ENCODE measurements at regions not wholly inside any gene's neighbourhood (a gene's known extent, or its start where the extent isn't known, plus 50 kb on each side); places are given as distances from the start of the nearest gene placed in this dataset.
"Not testable (repeated sequence)": the region's sequence is repeated elsewhere in the genome, so short reads cannot be mapped to it uniquely, and the experiment has no call there.

GRCh38 chr13:60679131-60679530 lies 282.1 kb downstream of the TDRD3 start:
- Histone ChIP-seq H3K4me1 (no peaks in the 10 kb centered on the region), H3K27ac (no peak overlapping the region), H3K9me3 (no peaks in the 10 kb centered on the region), H3K4me3 (no peak overlapping the region), H3K36me3 (no peaks in the 10 kb centered on the region), H3K27me3 (no peaks in the 10 kb centered on the region)
- DNase-seq (ENCODE audit: low spot score) = no peak
- TF ChIP-seq, protein P1, sequence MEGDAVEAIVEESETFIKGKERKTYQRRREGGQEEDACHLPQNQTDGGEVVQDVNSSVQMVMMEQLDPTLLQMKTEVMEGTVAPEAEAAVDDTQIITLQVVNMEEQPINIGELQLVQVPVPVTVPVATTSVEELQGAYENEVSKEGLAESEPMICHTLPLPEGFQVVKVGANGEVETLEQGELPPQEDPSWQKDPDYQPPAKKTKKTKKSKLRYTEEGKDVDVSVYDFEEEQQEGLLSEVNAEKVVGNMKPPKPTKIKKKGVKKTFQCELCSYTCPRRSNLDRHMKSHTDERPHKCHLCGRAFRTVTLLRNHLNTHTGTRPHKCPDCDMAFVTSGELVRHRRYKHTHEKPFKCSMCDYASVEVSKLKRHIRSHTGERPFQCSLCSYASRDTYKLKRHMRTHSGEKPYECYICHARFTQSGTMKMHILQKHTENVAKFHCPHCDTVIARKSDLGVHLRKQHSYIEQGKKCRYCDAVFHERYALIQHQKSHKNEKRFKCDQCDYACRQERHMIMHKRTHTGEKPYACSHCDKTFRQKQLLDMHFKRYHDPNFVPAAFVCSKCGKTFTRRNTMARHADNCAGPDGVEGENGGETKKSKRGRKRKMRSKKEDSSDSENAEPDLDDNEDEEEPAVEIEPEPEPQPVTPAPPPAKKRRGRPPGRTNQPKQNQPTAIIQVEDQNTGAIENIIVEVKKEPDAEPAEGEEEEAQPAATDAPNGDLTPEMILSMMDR (IDR thresholded peaks at IDR 0.05) = no peak

DNA sequence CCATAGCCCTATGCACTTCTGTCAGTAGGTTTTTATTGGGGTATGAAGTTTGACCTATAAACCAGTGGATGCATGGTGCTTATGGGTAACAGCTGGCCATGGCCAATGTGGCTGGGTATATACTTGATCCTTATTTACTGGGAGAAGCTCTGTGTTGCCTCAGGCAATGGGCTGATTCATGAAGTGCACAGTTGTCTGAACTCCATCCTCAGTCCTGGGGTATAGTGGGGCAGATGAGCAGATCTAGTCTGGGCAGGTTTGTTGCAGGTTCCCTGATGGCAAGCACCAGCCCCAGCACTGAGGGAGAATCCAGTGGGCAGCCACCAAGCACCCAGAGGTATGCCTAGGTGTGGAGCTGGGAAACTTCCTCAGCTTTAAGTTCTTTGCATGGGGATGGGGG lies 274.4 kb downstream of the TDRD3 start:
- no peaks in the 10 kb centered on the region for H3K36me3 ChIP-seq
- no peaks in the 10 kb centered on the region for H3K27me3 ChIP-seq
- DNase-seq (ENCODE audit: low spot score) = no peak
- H3K4me3 ChIP-seq = no peak overlapping the region
- H3K27ac ChIP-seq = no peak overlapping the region
- H3K9me3 ChIP-seq = peaks cover 0 to 17% of the 10 kb centered on the region in 2 donors
- TF ChIP-seq, protein P1 (IDR thresholded peaks at IDR 0.05) = no peak
- no peaks in the 10 kb centered on the region for H3K4me1 ChIP-seq

DNA sequence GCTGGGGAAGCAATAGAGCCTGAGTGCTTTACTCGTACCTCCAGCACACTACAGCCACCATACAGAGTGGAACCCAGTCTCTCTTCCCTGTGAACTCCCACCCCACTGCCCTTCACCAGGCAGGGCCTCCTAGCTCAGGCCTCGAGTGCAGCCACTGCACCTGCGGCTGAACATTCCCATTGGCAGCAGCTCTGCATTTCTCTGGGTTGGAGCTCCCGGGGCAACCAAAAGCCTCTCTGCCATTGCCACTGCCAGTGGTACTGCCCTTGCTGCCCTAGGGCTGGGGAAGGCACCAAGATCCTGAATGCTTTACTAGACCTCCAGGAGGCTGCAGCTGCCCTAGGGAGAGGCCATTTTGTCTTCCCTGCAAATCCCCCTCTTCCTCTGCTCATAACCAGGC lies 266.8 kb downstream of the TDRD3 start:
- DNase-seq (ENCODE audit: low spot score) = no peak
- Histone ChIP-seq H3K27me3 (no peaks in the 10 kb centered on the region), H3K27ac (no peak overlapping the region), H3K4me1 (no peaks in the 10 kb centered on the region), H3K4me3 (no peak overlapping the region), H3K36me3 (no peaks in the 10 kb centered on the region), H3K9me3 (peaks cover 0 to 4% of the 10 kb centered on the region in 2 donors)
- TF ChIP-seq, protein P1 (IDR thresholded peaks at IDR 0.05) = no peak

GRCh38 chr13:60662595-60662994 lies 265.6 kb downstream of the TDRD3 start:
- H3K4me1 ChIP-seq = no peaks in the 10 kb centered on the region

DNA sequence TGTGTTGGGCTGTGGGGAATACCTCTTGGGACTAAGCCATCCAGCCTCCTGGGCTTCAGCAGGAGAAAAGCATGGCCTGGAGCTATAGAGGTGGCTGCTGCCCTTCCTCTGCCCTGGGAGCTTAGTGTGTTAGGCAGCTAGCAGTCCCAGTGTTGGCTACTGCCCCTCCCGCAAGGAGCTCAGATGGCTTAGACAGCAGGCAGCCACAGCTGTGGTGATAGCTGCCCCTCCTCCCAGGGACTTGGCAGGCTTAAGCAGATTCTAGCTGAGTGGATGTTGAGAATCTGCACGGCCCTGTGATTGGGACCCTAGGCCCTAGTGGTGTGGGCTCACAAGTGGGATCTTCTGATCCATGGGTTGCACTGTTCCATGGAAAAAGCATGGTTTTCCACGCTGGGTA lies 264.5 kb downstream of the TDRD3 start:
- no peak overlapping the region for H3K4me3 ChIP-seq
- TF ChIP-seq, protein P1 (IDR thresholded peaks at IDR 0.05) = no peak
- H3K27me3 ChIP-seq = no peaks in the 10 kb centered on the region
- no peaks in the 10 kb centered on the region for H3K36me3 ChIP-seq
- H3K9me3 ChIP-seq = peaks cover 0 to 7% of the 10 kb centered on the region in 2 donors
- no peak for DNase-seq (ENCODE audit: low spot score)
- H3K27ac ChIP-seq = no peak overlapping the region
- H3K4me1 ChIP-seq = no peaks in the 10 kb centered on the region

More at GRCh38 chr13:60662595-60662994, 265.6 kb downstream of the TDRD3 start:
- H3K27me3 ChIP-seq = no peaks in the 10 kb centered on the region
- TF ChIP-seq, protein P1 (IDR thresholded peaks at IDR 0.05) = no peak
- no peak overlapping the region for H3K27ac ChIP-seq
- H3K36me3 ChIP-seq = no peaks in the 10 kb centered on the region
- DNase-seq (ENCODE audit: low spot score) = no peak
- no peak overlapping the region for H3K4me3 ChIP-seq
- H3K9me3 ChIP-seq = peaks cover 0 to 7% of the 10 kb centered on the region in 2 donors

DNA sequence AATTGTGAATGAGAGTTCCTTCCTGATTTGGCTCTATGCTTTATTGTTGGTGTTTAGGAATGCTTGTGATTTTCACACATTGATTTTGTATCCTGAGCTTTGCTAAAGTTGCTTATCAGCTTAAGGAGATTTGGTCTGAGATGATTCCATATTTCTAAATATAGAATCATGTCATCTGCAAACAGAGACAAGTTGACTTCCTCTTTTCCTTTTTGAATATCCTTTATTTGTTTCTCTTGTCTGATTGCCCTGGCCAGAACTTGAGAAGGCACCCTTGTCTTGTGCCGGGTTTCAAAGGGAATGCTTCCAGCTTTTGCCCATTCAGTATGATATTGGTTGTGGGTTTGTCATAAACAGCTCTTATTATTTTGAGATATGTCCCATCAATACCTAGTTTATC lies 260.6 kb downstream of the TDRD3 start:
- not testable (repeated sequence) for H3K27me3 ChIP-seq; H3K4me1 ChIP-seq; H3K27ac ChIP-seq; H3K4me3 ChIP-seq; H3K9me3 ChIP-seq; DNase-seq (ENCODE audit: low spot score); H3K36me3 ChIP-seq
